ENCODE measurements at regions not wholly inside any gene's neighbourhood (a gene's known extent, or its start where the extent isn't known, plus 50 kb on each side); places are given as distances from the start of the nearest gene placed in this dataset.
"Not testable (repeated sequence)": the region's sequence is repeated elsewhere in the genome, so short reads cannot be mapped to it uniquely, and the experiment has no call there.

DNA sequence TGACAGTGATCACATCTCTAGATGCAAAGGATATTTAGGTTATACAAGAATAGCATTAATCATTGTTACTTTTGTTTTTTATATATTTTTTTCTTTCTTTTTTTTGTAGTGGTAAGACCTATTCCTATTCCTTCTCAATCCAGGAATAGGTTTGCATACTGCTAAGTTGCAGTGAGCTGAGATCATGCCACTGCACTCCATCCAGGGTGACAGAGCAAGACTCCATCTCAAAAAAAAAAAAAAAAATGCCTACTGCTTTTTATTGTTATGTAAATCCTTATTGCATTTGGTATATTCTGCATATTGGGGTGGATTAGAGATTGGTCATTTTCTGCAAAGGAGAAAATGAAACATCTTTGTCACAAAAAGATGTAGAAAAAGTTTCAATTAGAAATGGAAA is 138.2 kb upstream of the FOLH1 start:
- TF ChIP-seq, protein P1, sequence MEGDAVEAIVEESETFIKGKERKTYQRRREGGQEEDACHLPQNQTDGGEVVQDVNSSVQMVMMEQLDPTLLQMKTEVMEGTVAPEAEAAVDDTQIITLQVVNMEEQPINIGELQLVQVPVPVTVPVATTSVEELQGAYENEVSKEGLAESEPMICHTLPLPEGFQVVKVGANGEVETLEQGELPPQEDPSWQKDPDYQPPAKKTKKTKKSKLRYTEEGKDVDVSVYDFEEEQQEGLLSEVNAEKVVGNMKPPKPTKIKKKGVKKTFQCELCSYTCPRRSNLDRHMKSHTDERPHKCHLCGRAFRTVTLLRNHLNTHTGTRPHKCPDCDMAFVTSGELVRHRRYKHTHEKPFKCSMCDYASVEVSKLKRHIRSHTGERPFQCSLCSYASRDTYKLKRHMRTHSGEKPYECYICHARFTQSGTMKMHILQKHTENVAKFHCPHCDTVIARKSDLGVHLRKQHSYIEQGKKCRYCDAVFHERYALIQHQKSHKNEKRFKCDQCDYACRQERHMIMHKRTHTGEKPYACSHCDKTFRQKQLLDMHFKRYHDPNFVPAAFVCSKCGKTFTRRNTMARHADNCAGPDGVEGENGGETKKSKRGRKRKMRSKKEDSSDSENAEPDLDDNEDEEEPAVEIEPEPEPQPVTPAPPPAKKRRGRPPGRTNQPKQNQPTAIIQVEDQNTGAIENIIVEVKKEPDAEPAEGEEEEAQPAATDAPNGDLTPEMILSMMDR (IDR thresholded peaks at IDR 0.05) = not testable (repeated sequence)
- TF ChIP-seq POLR2A (IDR thresholded peaks at IDR 0.05) = not testable (repeated sequence)
